KMS-11 (cell line): ENCODE measurements at regions not wholly inside any gene's neighbourhood (a gene's known extent, or its start where the extent isn't known, plus 50 kb on each side); places are given as distances from the start of the nearest gene placed in this dataset.
A peak's percentile ranks its signal among the peaks of the same experiment; 100 is the strongest.
"Not testable (repeated sequence)": the region's sequence is repeated elsewhere in the genome, so short reads cannot be mapped to it uniquely, and the experiment has no call there.

Experiments used
- H2AFZ ChIP-seq: fragments of 200-600 bp; sonication (generic); 2 replicates; pipeline ENCODE4 v1.6.1; 2016; ENCODE audit warnings: antibody characterized with exemption, mixed run types, low read depth
- H3K27ac ChIP-seq: fragments of 200-600 bp; sonication (generic); 2 replicates; pipeline ENCODE4 v1.6.1; 2016; ENCODE audit warnings: mild to moderate bottlenecking, mixed run types
- H3K27me3 ChIP-seq: fragments of 200-600 bp; sonication (generic); 2 replicates; pipeline ENCODE4 v1.6.1; 2017; ENCODE audit warnings: mild to moderate bottlenecking, low read depth, mixed run types, moderate library complexity; ENCODE audit not compliant: insufficient read depth
- H3K36me3 ChIP-seq: fragments of 200-600 bp; sonication (generic); 2 replicates; pipeline ENCODE4 v1.6.1; 2017; ENCODE audit warnings: mild to moderate bottlenecking, mixed run types; ENCODE audit not compliant: insufficient read depth
- H3K4me1 ChIP-seq: fragments of 200-600 bp; sonication (generic); 2 replicates; pipeline ENCODE4 v1.6.1; 2016; ENCODE audit warnings: mild to moderate bottlenecking, low read depth, mixed run types; ENCODE audit not compliant: poor library complexity, severe bottlenecking
- H3K4me2 ChIP-seq: fragments of 200-600 bp; sonication (generic); 2 replicates; pipeline ENCODE4 v1.7.0; 2016; ENCODE audit warnings: mild to moderate bottlenecking, mixed run types
- H3K4me3 ChIP-seq: fragments of 200-600 bp; sonication (generic); IDR thresholded peaks from 2 replicates; pipeline ENCODE4 v1.6.1; 2017; ENCODE audit warnings: low read depth, low read length, mixed read lengths; ENCODE audit not compliant: insufficient read depth
- H3K79me2 ChIP-seq: fragments of 200-600 bp; sonication (generic); 2 replicates; pipeline ENCODE4 v1.6.1; 2016; ENCODE audit warnings: low read depth, mixed run types; ENCODE audit not compliant: insufficient read depth
- H3K9ac ChIP-seq: fragments of 200-600 bp; sonication (generic); 2 replicates; pipeline ENCODE4 v1.6.1; 2016; ENCODE audit warnings: mild to moderate bottlenecking, mixed run types
- H4K20me1 ChIP-seq: fragments of 200-600 bp; sonication (generic); 2 replicates; pipeline ENCODE4 v1.6.1; 2016; ENCODE audit warnings: mild to moderate bottlenecking, mixed run types; ENCODE audit not compliant: insufficient read depth

DNA sequence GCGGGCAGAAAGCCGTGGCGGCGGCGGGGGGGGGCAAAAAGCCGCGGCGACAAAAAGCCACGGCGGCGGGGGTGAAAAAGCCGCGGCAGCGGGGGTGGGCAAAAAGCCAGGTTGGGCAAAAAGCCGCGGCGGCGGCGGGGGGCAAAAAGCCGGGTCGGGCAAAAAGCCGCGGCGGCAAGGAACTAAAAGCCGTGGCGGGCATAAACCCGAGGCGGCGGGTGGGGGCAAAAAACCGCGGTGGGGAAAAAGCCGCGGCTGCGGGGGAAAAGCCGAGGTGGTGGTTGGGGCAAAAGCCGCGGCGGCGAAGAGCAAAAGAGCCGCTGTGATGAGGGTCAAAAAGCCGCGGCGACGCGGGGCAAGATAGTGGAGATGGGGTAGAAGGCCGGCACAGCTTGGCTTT lies 1834.2 kb downstream of the FOXD4L5 start:
- not testable (repeated sequence) for H3K4me1 ChIP-seq

DNA sequence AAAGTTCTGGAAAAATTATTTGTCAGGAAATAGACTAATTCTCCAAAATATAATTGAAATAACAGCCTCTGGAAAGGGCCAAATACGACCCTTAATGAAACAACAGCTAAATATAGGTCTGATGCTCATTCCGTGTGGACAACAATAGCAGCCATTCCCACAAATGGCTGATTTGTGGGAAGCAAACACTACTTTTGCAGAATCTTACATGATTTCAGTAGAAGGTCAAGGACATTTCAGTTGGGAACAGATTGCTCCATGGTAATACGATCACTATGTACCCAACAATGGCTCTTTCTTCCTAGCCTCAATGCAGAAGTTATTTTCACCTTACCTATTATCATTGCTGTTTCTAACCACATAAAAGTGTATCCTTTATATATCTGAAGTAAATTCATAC lies 1859.9 kb downstream of the FOXD4L5 start:
- H3K36me3 ChIP-seq, H3K4me2 ChIP-seq, H3K27ac ChIP-seq, H3K4me3 ChIP-seq, H3K79me2 ChIP-seq, H3K27me3 ChIP-seq, H4K20me1 ChIP-seq, H2AFZ ChIP-seq, H3K4me1 ChIP-seq, H3K9ac ChIP-seq: not testable (repeated sequence)

More for the DNA sequence above, 1834.2 kb downstream of the FOXD4L5 start:
- not testable (repeated sequence) for H3K79me2 ChIP-seq, H2AFZ ChIP-seq, H3K4me2 ChIP-seq, H3K27me3 ChIP-seq, H3K4me3 ChIP-seq, H3K27ac ChIP-seq, H3K36me3 ChIP-seq, H4K20me1 ChIP-seq, H3K9ac ChIP-seq

GRCh38 chr9:63390897-63391296 lies 1894.1 kb downstream of the FOXD4L5 start:
- not testable (repeated sequence) for H3K4me1 ChIP-seq, H4K20me1 ChIP-seq, H2AFZ ChIP-seq, H3K4me2 ChIP-seq, H3K27ac ChIP-seq, H3K79me2 ChIP-seq, H3K9ac ChIP-seq, H3K36me3 ChIP-seq, H3K4me3 ChIP-seq, H3K27me3 ChIP-seq

GRCh38 chr9:63385479-63385878 lies 1899.5 kb downstream of the FOXD4L5 start:
- H3K4me2 ChIP-seq, H3K4me1 ChIP-seq, H3K79me2 ChIP-seq, H3K36me3 ChIP-seq, H3K4me3 ChIP-seq, H3K27me3 ChIP-seq, H3K9ac ChIP-seq, H3K27ac ChIP-seq, H4K20me1 ChIP-seq, H2AFZ ChIP-seq: not testable (repeated sequence)

- not testable (repeated sequence) for H3K4me3 ChIP-seq, H3K4me2 ChIP-seq, H3K27me3 ChIP-seq, H3K27ac ChIP-seq, H3K9ac ChIP-seq, H2AFZ ChIP-seq, H4K20me1 ChIP-seq, H3K4me1 ChIP-seq, H3K79me2 ChIP-seq, H3K36me3 ChIP-seq
Measured at GRCh38 chr9:63379864-63380263, 1905.1 kb downstream of the FOXD4L5 start.

DNA sequence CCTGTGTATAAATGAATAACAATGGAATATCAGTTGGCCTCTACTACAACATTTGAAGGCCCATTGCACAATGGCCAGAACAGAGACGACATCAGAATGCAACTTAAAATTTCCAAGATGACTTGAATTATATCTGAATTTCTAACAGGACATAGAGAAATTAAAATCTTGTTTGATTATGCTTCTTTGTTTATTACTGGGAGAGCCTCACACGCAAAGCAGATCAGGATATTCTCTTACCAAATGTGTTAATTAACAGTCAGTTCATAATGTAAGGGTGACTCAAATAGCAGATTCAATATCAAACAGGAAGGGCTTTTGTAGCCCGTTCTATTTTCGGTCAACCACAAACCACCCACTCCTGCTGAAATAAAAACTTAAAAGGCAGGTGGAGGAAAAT lies 1930.8 kb downstream of the FOXD4L5 start:
- H3K27ac ChIP-seq: peak overlapping the region; percentile 80
- H3K27me3 ChIP-seq, H3K4me3 ChIP-seq, H3K79me2 ChIP-seq, H3K9ac ChIP-seq, H3K36me3 ChIP-seq, H4K20me1 ChIP-seq: not testable (repeated sequence)
- H3K4me1 ChIP-seq: peaks cover 14% of the 10 kb centered on the region
- H2AFZ ChIP-seq: peak overlapping the region; percentile 59
- peak overlapping the region; percentile 88 for H3K4me2 ChIP-seq

DNA sequence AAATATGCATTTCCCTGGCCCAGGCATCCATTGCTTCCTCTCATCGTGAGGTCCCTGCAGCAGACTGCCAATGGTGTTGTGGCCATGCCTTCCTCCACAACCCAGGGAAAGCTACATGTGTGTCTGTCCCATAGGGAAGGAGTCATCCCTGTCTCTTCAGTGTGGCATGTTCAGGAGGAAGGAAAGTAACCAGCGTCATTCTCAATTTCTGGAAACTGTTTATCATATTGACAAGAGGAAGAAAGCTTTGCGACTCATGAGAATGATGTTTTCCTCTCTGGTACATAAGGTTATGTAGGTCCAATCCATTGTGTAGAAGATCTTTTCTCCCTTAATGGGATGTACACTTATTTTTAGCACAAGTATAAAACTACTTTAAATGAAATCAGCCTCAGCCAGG lies 1937.7 kb downstream of the FOXD4L5 start:
- H3K36me3 ChIP-seq, H2AFZ ChIP-seq, H3K4me1 ChIP-seq, H3K79me2 ChIP-seq, H3K4me2 ChIP-seq, H3K27me3 ChIP-seq, H3K4me3 ChIP-seq, H3K9ac ChIP-seq, H4K20me1 ChIP-seq, H3K27ac ChIP-seq: not testable (repeated sequence)

GRCh38 chr9:63346310-63347048 lies 1938.5 kb downstream of the FOXD4L5 start:
- H3K27me3 ChIP-seq, H3K27ac ChIP-seq, H3K9ac ChIP-seq, H3K4me2 ChIP-seq, H3K79me2 ChIP-seq, H2AFZ ChIP-seq, H3K4me3 ChIP-seq, H3K36me3 ChIP-seq, H4K20me1 ChIP-seq, H3K4me1 ChIP-seq: not testable (repeated sequence)

- H3K4me1 ChIP-seq, H3K27me3 ChIP-seq, H3K27ac ChIP-seq, H4K20me1 ChIP-seq, H3K4me2 ChIP-seq, H2AFZ ChIP-seq, H3K9ac ChIP-seq, H3K36me3 ChIP-seq, H3K79me2 ChIP-seq, H3K4me3 ChIP-seq: not testable (repeated sequence)
Measured at GRCh38 chr9:63344408-63344807, 1940.6 kb downstream of the FOXD4L5 start.

DNA sequence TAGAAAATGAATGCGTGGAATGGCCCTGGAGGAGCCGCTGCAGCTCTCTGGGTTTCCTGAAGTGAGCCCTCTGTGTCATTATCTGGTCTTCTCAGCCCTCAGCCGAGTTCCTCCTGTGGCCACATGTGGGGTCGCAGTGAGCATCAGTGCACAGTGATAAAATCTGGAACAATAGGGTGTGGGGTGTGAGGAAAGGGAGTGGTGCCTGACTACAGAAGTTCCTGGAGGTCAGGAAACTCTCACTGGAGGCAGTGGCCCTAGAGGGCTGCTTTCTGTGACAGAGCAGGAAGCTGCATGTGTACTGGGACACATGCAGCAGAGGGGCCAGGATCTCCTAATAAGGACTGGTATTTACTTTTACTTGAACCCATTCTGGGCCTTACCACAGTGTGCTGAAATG lies 1942.5 kb downstream of the FOXD4L5 start:
- H4K20me1 ChIP-seq, H3K27me3 ChIP-seq, H3K9ac ChIP-seq, H3K4me1 ChIP-seq, H2AFZ ChIP-seq, H3K4me2 ChIP-seq, H3K27ac ChIP-seq, H3K79me2 ChIP-seq, H3K36me3 ChIP-seq, H3K4me3 ChIP-seq: not testable (repeated sequence)
